PC-9 (cell line): ENCODE measurements at regions not wholly inside any gene's neighbourhood (a gene's known extent, or its start where the extent isn't known, plus 50 kb on each side); places are given as distances from the start of the nearest gene placed in this dataset.

Experiments used
- CTCF ChIP-seq: fragments of 200-600 bp; sonication (generic); conservative IDR thresholded peaks from 2 replicates; pipeline ENCODE4 v1.6.1; 2017; ENCODE audit warnings: mixed run types, antibody characterized with exemption, mild to moderate bottlenecking, moderate library complexity
- EZH2 ChIP-seq: fragments of 200-600 bp; sonication (generic); IDR thresholded peaks from 2 replicates; pipeline ENCODE4 v1.8.0; 2017; ENCODE audit warnings: antibody characterized with exemption, low read depth

GRCh38 chr7:39829028-39829427, 121.0 kb upstream of the CDK13 start:
- TF ChIP-seq CTCF, result no peak
- TF ChIP-seq EZH2, result no peak
